HG03442 (cell line): ENCODE measurements at regions not wholly inside any gene's neighbourhood (a gene's known extent, or its start where the extent isn't known, plus 50 kb on each side); places are given as distances from the start of the nearest gene placed in this dataset.

Source experiments
- ATAC-seq: cut with Tn5 transposase; IDR thresholded peaks from one replicate; pipeline ENCODE4 v1.9.1; 2021; ENCODE audit warnings: mild to moderate bottlenecking, moderate library complexity; ENCODE audit not compliant: unreplicated experiment

- no peak for ATAC-seq
Measured at GRCh38 chr22:46075764-46076531, 74.4 kb upstream of the PPARA start.

- ATAC-seq: no peak
Measured at GRCh38 chr22:46076651-46077339, 73.5 kb upstream of the PPARA start.

DNA sequence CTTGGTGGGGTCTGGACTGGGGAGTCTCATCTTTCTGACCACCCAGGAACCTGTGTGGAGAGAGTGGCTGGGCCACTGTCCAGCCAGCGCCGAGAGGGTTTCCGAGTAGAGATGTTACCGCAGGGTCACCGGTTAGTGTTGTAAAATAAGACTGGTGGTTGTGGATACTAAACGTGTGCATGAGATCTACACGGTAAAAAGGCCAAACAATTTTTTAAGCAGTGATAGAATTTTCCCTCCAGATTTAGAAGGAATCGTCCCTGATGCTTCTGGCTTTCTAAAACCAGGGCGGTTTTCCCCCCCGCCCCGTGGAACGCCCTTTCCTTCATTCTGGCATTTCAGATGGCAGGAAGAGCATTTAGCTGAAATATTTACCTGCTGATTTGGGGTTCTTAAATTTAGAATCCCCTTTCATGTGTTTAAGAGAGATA lies 72.6 kb upstream of the PPARA start:
- ATAC-seq: no peak

- ATAC-seq: no peak
Measured at GRCh38 chr22:46078241-46079092, 71.9 kb upstream of the PPARA start.

GRCh38 chr22:46079093-46079860 lies 71.0 kb upstream of the PPARA start:
- no peak for ATAC-seq

- no peak for ATAC-seq
Measured at GRCh38 chr22:46079861-46080821, 70.2 kb upstream of the PPARA start.

- ATAC-seq: no peak
Measured at GRCh38 chr22:46081036-46081830, 69.1 kb upstream of the PPARA start.

- ATAC-seq: no peak
Measured at GRCh38 chr22:46081831-46082210, 68.5 kb upstream of the PPARA start.

DNA sequence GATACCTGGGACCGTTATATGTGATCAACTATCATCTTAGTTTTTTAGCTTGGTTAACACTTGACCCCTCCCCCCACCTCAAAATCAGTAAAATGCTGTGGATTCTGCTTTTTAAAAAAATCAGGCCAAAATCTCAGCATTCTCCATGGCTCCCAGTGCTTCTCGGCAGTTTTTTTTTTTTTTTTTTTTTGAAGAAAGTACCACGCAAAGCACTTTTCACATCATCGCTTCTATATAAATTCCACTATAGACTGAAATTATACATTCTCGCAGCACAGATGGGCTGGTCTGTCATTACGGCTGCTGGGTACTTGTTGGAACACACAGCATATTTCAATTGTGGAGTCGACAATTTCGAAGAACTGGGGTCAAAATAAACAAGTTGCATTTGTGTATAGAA lies 67.7 kb upstream of the PPARA start:
- ATAC-seq: no peak

- no peak for ATAC-seq
Measured at GRCh38 chr22:46083383-46084350, 66.7 kb upstream of the PPARA start.

DNA sequence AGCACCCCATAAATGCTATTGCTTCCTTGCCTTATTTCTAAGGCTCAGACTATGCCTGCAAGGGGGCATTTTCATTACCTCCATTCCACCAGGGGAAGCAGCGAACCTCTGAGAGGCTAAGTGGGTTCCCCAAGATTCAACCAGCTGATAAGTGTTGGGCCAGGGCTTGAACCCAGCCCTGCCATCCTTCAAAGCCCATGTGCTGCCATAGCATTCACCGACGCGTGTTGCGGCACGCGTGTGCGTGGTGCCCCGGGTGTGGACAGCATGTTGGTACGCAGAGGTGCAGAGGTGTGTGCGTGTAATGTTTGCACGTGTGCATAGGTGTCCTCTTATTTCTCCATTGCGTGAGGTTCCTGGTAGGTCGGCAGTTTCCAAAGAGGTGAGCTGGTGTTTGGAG lies 66.0 kb upstream of the PPARA start:
- no peak for ATAC-seq

DNA sequence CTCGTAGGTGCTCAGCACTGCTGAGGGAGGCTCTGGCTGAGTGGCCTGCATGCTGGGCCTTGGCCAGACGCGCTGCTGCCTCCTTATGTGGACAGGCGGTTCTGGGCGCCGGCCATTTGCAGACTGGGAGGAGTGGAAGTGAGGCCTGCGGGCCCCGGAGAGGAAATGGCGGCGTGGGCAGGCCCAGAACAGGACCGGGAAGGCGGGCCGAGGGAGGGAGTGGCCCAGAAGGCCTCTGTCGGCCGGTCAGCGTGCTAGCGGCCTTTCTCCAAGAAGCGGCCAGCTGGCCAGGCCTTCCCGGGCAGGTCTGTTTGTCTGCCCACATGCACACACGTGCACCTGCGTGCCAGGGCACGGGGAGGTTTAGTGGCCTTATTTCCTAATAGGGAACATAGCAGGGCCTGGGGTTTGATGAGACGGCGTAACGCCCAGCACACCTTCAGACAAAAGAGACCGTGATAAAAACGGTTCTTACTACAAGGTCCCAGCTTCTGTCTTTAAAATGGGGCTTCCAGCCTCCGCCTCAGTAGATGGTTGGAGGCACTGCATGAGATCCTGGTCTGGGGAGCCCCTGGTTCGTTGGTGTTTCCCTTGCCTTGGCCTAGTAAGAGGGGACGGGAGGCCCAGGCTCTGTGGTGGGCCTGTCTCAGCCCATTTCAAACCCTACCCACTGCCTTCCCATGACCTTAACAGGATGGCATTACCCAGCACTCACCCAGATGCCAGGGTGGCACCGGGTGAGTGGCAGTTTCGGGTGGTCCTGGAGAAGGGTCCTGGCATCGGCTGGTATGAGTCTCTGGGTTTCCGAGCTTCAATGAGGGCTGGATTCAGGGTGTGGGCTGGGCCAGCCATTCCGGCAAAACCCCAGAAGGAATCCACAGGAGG lies 65.1 kb upstream of the PPARA start:
- ATAC-seq: no peak

GRCh38 chr22:46085828-46086576 lies 64.3 kb upstream of the PPARA start:
- no peak for ATAC-seq

DNA sequence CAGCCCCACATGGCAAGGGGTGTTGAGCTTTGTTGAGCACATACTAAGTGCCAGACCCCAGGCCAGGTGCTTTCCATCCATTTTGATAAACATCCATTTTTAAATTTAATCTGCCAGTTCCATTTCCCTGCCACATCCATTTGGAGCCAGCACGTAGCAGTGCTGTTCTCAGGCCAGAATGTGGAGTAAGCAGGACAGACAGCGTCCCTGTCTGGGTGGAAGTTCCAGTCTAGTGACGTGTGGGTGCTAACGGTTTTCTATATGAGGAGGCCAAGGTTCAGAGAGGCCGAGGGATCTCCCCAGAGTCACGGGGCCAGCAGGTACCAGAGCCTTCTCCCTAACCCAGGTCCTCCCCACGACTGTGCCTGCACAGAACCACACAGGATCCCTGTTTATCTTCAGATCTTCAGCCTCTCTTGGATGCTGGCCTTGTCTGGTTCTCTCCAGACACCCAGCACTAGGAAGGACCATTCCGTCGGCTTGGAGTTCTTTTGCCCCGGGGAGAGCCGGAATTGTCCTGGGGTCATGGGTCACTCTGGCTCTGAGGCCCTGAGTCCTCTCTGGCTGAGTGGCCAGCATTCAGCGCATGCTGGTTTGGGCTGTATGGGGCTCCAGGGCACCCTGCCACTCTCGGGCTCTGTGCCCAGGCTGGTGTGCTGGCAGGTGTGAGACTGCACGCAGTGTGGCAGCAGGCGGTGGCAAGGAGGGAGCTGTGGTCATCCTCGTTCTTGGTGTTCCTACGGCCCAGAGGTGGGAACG lies 63.6 kb upstream of the PPARA start:
- no peak for ATAC-seq

- ATAC-seq: no peak
Measured at GRCh38 chr22:46087336-46087690, 63.0 kb upstream of the PPARA start.
